Endothelial cell of umbilical vein (primary cell): ENCODE measurements at regions not wholly inside any gene's neighbourhood (a gene's known extent, or its start where the extent isn't known, plus 50 kb on each side); places are given as distances from the start of the nearest gene placed in this dataset.

Experiments used
- BruUV-seq: library from RNA; stranded (reverse); fragments of 400-500 nt; replicated peaks from 2 replicates; lab custom pipeline; 2021; lab: Mats Ljungman, UMichigan
- CTCF ChIA-PET: fragments of 300-600, 350-600 bp; sonication (Branson Sonifier 250); formaldehyde crosslinking; loops from one replicate; lab custom pipeline; 2021; ENCODE audit warnings: antibody characterized with exemption, inconsistent platforms; lab: Charles Lee
- POLR2A ChIA-PET: fragments of 300-600, 350-600 bp; sonication (Branson Sonifier 250); formaldehyde crosslinking; loops from one replicate; lab custom pipeline; 2021; ENCODE audit warnings: antibody characterized with exemption, inconsistent platforms; lab: Charles Lee
- DNase-seq: peaks from one replicate; pipeline ENCODE4 v3.0.0-alpha.2; 2011; ENCODE audit warnings: low read depth, low spot score
- FAIRE-seq: peaks from 2 replicates; lab custom pipeline; 2011; peaks lifted over from hg19 to GRCh38; lab: Jason Lieb, UNC
- H2AFZ ChIP-seq: 2 replicates; pipeline ENCODE4 v1.6.0; 2012; ENCODE audit warnings: low read depth, low read length, control low read depth, inconsistent platforms
- H3K27ac ChIP-seq: 2 replicates; pipeline ENCODE4 v1.5.1; 2011; ENCODE audit warnings: low read depth, mild to moderate bottlenecking, control low read depth, low read length, moderate library complexity; ENCODE audit not compliant: insufficient read depth
- H3K27me3 ChIP-seq, 2 experiments: 2 replicates each; pipeline versions ENCODE4 v1.6.0 to v1.6.1; 2011; ENCODE audit warnings: low read length in 2 of 2, mixed read lengths in 1 of 2; ENCODE audit not compliant: control insufficient read depth in 2 of 2, insufficient read depth in 2 of 2
- H3K36me3 ChIP-seq, 2 experiments: 2 replicates in 1 of 2; 3 replicates in 1 of 2; pipeline ENCODE4 v1.5.1; 2011; ENCODE audit warnings: low read length in 2 of 2, mild to moderate bottlenecking in 1 of 2, moderate library complexity in 1 of 2; ENCODE audit not compliant: control insufficient read depth in 2 of 2, insufficient read depth in 2 of 2; ENCODE audit errors: extremely low read depth in 1 of 2
- H3K4me1 ChIP-seq: 3 replicates; pipeline ENCODE4 v1.5.1; 2011; ENCODE audit warnings: mild to moderate bottlenecking, low read length; ENCODE audit not compliant: control insufficient read depth, insufficient read depth; ENCODE audit errors: extremely low read depth
- H3K4me2 ChIP-seq: 2 replicates; pipeline ENCODE4 v1.6.1; 2011; ENCODE audit warnings: low read length, control low read depth, mixed read lengths; ENCODE audit not compliant: insufficient read depth
- H3K4me3 ChIP-seq, 3 experiments: fragments of 200-600 bp in 1 of 3; sonication (generic), shearing (Covaris generic) in 1 of 3; replicated peaks in 1 of 3; 2 replicates each; pipeline ENCODE4 v1.5.1; 2011 to 2016; ENCODE audit warnings: control low read depth in 3 of 3, low read length in 3 of 3, mild to moderate bottlenecking in 2 of 3, inconsistent platforms in 1 of 3, low read depth in 1 of 3, moderate library complexity in 1 of 3; ENCODE audit not compliant: insufficient read depth in 1 of 3
- H3K79me2 ChIP-seq: 2 replicates; pipeline ENCODE4 v1.6.0; 2012; ENCODE audit warnings: low read length, inconsistent platforms; ENCODE audit not compliant: control insufficient read depth, insufficient read depth
- H3K9ac ChIP-seq: replicated peaks from 2 replicates; pipeline ENCODE3; 2011; ENCODE audit warnings: low read length, control low read depth; ENCODE audit not compliant: insufficient read depth; ENCODE audit errors: extremely low read depth
- H3K9me1 ChIP-seq: replicated peaks from 3 replicates; pipeline ENCODE4 v1.6.0; 2011; ENCODE audit warnings: mild to moderate bottlenecking, low read length; ENCODE audit not compliant: control insufficient read depth, insufficient read depth; ENCODE audit errors: extremely low read depth
- H3K9me3 ChIP-seq: replicated peaks from 2 replicates; pipeline ENCODE4 v1.5.1; 2012; ENCODE audit warnings: low read length, inconsistent platforms; ENCODE audit not compliant: control insufficient read depth, insufficient read depth
- H4K20me1 ChIP-seq: replicated peaks from 2 replicates; pipeline ENCODE3; 2011; ENCODE audit warnings: mild to moderate bottlenecking, low read length; ENCODE audit not compliant: control insufficient read depth, insufficient read depth; ENCODE audit errors: extremely low read depth
- EZH2 ChIP-seq: IDR thresholded peaks from 2 replicates; pipeline ENCODE4 v1.6.1; 2012; ENCODE audit warnings: borderline replicate concordance, low read depth, mild to moderate bottlenecking, moderate library complexity, low read length, inconsistent platforms; ENCODE audit not compliant: severe bottlenecking
- FOS ChIP-seq: IDR thresholded peaks from 2 replicates; pipeline ENCODE4 v1.6.1; 2011; ENCODE audit warnings: mild to moderate bottlenecking, low read length, moderate library complexity, borderline replicate concordance; ENCODE audit not compliant: insufficient read depth
- JUN ChIP-seq: IDR thresholded peaks from 2 replicates; pipeline ENCODE4 v1.6.1; 2011; ENCODE audit warnings: borderline replicate concordance, low read depth; ENCODE audit not compliant: insufficient read length, insufficient read depth
- MAX ChIP-seq: IDR thresholded peaks from 2 replicates; pipeline ENCODE4 v1.6.1; 2011; ENCODE audit not compliant: insufficient read depth, insufficient read length
- MYC ChIP-seq: IDR thresholded peaks from one replicate; pipeline ENCODE4 v1.6.1; 2011; ENCODE audit warnings: mild to moderate bottlenecking, low read depth, low read length
- POLR2A ChIP-seq: IDR thresholded peaks from 2 replicates; pipeline ENCODE4 v1.6.1; 2012; ENCODE audit warnings: low read depth, mild to moderate bottlenecking, control low read depth, low read length
- POLR2AphosphoS5 ChIP-seq: IDR thresholded peaks from 2 replicates; pipeline ENCODE4 v1.6.1; 2012; ENCODE audit warnings: low read depth, mild to moderate bottlenecking, control low read depth, low read length, moderate library complexity; ENCODE audit not compliant: insufficient read depth
- dilution Hi-C: fragments of 300-500 bp; cut with MboI; formaldehyde crosslinking; loops from one replicate; pipeline ENCODE4 v1.15.0; 2019; ENCODE audit warnings: low sequenced_read_pairs; ENCODE audit not compliant: extremely low pct_ligation_motif_present
- intact Hi-C: fragments of 100-400 bp; cut with micrococcal nuclease; formaldehyde crosslinking; loops from one replicate; pipeline ENCODE4 v1.10.0; 2022

DNA sequence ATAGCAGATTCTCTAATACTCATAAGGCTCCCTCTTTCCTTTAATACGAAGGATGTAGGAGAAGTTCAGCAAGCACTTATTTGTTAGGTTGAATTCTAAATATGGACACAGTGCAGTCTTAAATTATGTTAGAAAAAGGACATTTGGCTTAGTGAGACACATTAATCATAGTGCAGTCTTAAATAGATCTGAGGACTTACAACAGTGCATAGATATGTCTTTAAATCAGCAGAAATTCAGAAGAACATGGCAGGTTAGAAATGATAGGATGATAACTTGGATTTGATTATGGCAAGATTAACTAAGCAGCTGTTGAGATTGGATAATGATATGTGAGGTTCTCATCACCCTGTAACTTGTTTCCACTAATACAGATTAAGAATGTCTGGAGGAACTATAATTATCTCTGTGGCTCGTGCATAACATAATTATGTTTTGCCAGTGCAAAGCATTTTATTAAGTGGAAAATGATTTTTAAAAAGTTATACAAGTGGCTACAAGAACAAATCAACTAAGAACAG lies 485.9 kb downstream of the USP25 start:
- no peaks in the 10 kb centered on the region for H4K20me1 ChIP-seq
- H3K36me3 ChIP-seq = peaks cover 0 to 2% of the 10 kb centered on the region in 2 experiments
- dilution Hi-C loops (no loop called here), intact Hi-C loops (loop anchor here (1.0 to 2.0 kb wide), 2 partner anchors 15 to 16 kb away; no protein-coding TSS in a partner anchor)
- peaks cover 26% of the 10 kb centered on the region for H3K4me1 ChIP-seq
- no peaks in the 10 kb centered on the region for H3K79me2 ChIP-seq
- H3K4me3 ChIP-seq = no peak overlapping the region
- no peak overlapping the region for H3K9ac ChIP-seq
- FAIRE-seq (no peak), DNase-seq (no peak)
- H3K9me3 ChIP-seq = no peaks in the 10 kb centered on the region
- peak overlapping the region; percentile 15 for H2AFZ ChIP-seq
- BruUV-seq = no TSS peak
- H3K9me1 ChIP-seq = peaks cover 3% of the 10 kb centered on the region
- ChIA-PET POLR2A (no interaction called here), CTCF (interaction anchor here (0.6 to 3.4 kb wide), 9 partner anchors 9 to 134 kb away, joined by 3 to 15 read pairs (median 3); no protein-coding TSS in a partner anchor)
- peak overlapping the region; percentile 60 for H3K4me2 ChIP-seq
- TF ChIP-seq JUN (no peak), POLR2AphosphoS5 (no peak), EZH2 (no peak), POLR2A (no peak), FOS (no peak), MYC (no peak), MAX (no peak)
- H3K27ac ChIP-seq = no peak overlapping the region
- no peaks in the 10 kb centered on the region for H3K27me3 ChIP-seq
